Mesodermal cell (in vitro differentiated cells): ENCODE measurements at regions not wholly inside any gene's neighbourhood (a gene's known extent, or its start where the extent isn't known, plus 50 kb on each side); places are given as distances from the start of the nearest gene placed in this dataset.

Experiments used
- H3K27ac ChIP-seq: 2 replicates; pipeline ENCODE4 v1.7.0; 2013; ENCODE audit warnings: mild to moderate bottlenecking, low read depth, low read length, moderate library complexity; ENCODE audit not compliant: severe bottlenecking
- H3K36me3 ChIP-seq: 2 replicates; pipeline ENCODE4 v1.7.1; 2013; ENCODE audit warnings: mild to moderate bottlenecking, low read length, moderate library complexity; ENCODE audit not compliant: control insufficient read depth, insufficient read depth
- H3K4me1 ChIP-seq: one replicate; pipeline ENCODE4 v1.7.1; 2013; ENCODE audit warnings: mild to moderate bottlenecking, low read length; ENCODE audit not compliant: insufficient read depth, control insufficient read depth, poor library complexity, severe bottlenecking
- H3K4me3 ChIP-seq: 2 replicates; pipeline ENCODE4 v1.7.0; 2013; ENCODE audit warnings: low read length, control low read depth, mild to moderate bottlenecking; ENCODE audit not compliant: insufficient read depth, poor library complexity, severe bottlenecking; ENCODE audit errors: extremely low read depth
- H3K9me3 ChIP-seq: 2 replicates; pipeline ENCODE4 v1.7.1; 2013; ENCODE audit warnings: mild to moderate bottlenecking, low read length, moderate library complexity; ENCODE audit not compliant: control insufficient read depth
- WGBS, 2 experiments: methylation state at CpG; one replicate each; pipeline ENCODE4 v1.1.5; 2013; ENCODE audit warnings: missing lambda C conversion rate in 2 of 2; ENCODE audit not compliant: insufficient coverage in 2 of 2; 5-methylcytosine and 5-hydroxymethylcytosine counted together

- Histone ChIP-seq H3K9me3 (no peaks in the 10 kb centered on the region), H3K36me3 (no peaks in the 10 kb centered on the region), H3K4me3 (no peak overlapping the region), H3K27ac (no peak overlapping the region), H3K4me1 (peaks cover 26% of the 10 kb centered on the region)
- WGBS, 2 experiments = 60 to 71% methylated on average over 1 to 2 of the region's 2 CpGs
These were observed 191.7 kb upstream of the CAMK1G start for GRCh38 chr1:209391792-209392191.

- Histone ChIP-seq H3K4me3 (no peak overlapping the region), H3K9me3 (no peaks in the 10 kb centered on the region), H3K4me1 (peaks cover 34% of the 10 kb centered on the region), H3K27ac (no peak overlapping the region), H3K36me3 (no peaks in the 10 kb centered on the region)
- 0 to 41% methylated on average over 1 to 2 of the region's 7 CpGs for WGBS, 2 experiments
These were observed 188.3 kb upstream of the CAMK1G start for GRCh38 chr1:209395169-209395568.

DNA sequence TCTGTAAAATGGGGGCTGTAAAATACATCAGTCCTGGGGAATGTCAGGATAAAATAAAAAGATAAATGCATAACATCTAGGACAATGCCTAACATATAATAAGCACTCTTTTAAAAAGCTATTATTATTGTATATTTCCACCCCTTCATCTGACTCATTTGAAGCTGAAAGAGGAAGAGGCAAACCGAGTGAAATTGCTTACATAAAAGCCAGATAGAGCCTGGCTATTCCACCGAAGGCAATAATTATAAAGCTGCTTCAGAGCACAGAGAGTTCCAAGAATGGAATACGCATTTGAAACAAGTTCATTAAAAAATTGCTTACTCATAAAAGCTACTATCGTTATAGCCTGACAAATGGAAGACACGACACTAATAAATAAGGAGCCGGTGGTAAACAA lies 186.1 kb upstream of the CAMK1G start:
- H3K27ac ChIP-seq = no peak overlapping the region
- H3K9me3 ChIP-seq = no peaks in the 10 kb centered on the region
- WGBS, 2 experiments = 83 to 93% methylated on average over 2 to 4 of the region's 6 CpGs
- H3K4me3 ChIP-seq = no peak overlapping the region
- peaks cover 37% of the 10 kb centered on the region for H3K4me1 ChIP-seq
- H3K36me3 ChIP-seq = no peaks in the 10 kb centered on the region

- peaks cover 37% of the 10 kb centered on the region for H3K4me1 ChIP-seq
- H3K4me3 ChIP-seq = no peak overlapping the region
- H3K27ac ChIP-seq = no peak overlapping the region
- no peaks in the 10 kb centered on the region for H3K9me3 ChIP-seq
- WGBS, 2 experiments = 53 to 77% methylated on average over 2 to 3 of the region's 3 CpGs
- no peaks in the 10 kb centered on the region for H3K36me3 ChIP-seq
These were observed 185.6 kb upstream of the CAMK1G start for GRCh38 chr1:209397910-209398309.

DNA sequence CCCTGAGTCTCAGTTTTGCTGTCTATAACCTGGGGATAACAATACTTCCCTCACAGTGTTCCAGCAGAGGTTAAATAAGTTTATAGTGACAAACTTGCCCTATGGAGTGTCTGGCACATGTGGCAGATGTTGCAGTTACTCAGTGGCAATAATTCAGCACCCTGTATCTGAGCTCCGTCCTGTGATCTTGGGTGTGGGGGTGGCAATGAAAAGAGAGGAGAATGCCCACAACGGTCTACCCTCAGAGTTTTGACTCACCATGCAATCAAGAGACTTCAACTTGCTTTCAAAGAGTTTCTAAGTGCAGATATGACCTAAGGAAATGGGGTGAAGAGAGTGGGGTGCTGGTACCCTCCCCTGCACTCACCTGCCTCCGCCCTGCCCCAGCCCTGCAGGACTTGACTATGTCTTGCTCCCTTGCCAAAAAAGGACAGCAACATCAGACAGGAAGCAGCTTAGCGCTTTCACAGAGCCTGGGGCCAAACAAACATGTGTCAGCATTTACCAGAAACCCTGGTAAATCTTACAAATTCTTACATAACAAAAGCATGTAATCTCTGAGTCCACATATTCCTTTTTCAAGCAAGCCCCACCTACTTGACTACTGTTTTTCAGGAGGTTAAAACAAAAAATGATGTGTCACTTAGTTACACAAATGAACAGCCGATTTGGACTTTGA lies 185.1 kb upstream of the CAMK1G start:
- 47 to 64% methylated on average over 2 to 3 of the region's 5 CpGs for WGBS, 2 experiments
- Histone ChIP-seq H3K27ac (no peak overlapping the region), H3K4me1 (peaks cover 37% of the 10 kb centered on the region)

GRCh38 chr1:209399800-209400199 lies 183.7 kb upstream of the CAMK1G start:
- no peak overlapping the region for H3K4me3 ChIP-seq

More for the DNA sequence above, 185.1 kb upstream of the CAMK1G start:
- Histone ChIP-seq H3K9me3 (no peaks in the 10 kb centered on the region), H3K4me3 (no peak overlapping the region), H3K36me3 (no peaks in the 10 kb centered on the region)

DNA sequence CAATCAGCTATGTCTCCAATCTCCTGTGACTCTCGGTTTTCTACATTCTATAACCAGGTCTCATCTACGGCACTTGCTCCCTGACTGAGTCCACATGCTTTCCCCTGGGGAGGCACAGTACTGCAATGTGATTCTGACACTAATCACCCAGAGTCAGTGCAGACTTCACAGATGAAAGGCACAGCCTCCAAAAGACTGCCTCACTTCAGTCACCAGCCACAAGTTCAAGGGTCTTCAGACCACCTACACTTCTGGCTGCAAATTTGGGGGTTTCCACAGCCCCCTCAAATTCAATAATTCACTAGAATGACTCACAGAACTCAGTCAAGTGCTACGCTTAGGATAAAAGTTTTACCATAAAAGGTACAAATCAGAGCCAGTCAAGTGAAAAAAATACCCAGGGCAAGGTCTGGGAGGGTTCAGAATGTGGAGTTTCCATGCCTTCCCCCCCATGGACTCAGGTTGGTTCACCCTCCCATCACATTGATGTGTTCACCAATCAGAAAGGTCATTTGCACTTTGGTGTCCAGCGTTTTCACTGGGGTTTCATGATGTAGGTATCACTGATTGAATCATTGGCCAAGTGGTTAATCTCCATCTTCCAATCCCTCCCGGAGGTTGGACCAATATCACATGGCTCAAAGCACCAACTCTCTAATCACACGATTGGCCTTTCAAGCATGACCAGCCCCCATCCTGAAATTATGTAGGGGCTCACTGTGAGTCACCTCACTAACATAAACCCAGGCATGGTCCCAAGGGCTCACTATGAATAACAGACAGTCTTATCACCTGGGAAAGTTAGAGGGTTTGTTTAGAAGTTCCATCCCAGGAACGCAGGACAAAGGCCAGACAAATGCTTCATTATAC lies 182.9 kb upstream of the CAMK1G start:
- Histone ChIP-seq H3K27ac (no peak overlapping the region), H3K4me3 (no peak overlapping the region), H3K9me3 (no peaks in the 10 kb centered on the region), H3K36me3 (no peaks in the 10 kb centered on the region), H3K4me1 (peaks cover 44% of the 10 kb centered on the region)
- 90 to 96% methylated on average over 4 to 5 of the region's 7 CpGs for WGBS, 2 experiments

More at GRCh38 chr1:209399800-209400199, 183.7 kb upstream of the CAMK1G start:
- Histone ChIP-seq H3K36me3 (no peaks in the 10 kb centered on the region), H3K27ac (no peak overlapping the region), H3K9me3 (no peaks in the 10 kb centered on the region), H3K4me1 (peaks cover 44% of the 10 kb centered on the region)
- no CpG with 5 or more reads among the region's 1 CpG for WGBS, 2 experiments

GRCh38 chr1:209402697-209403096 lies 180.8 kb upstream of the CAMK1G start:
- 86 to 92% methylated on average over 2 of the region's 2 CpGs for WGBS, 2 experiments
- Histone ChIP-seq H3K4me1 (peaks cover 52% of the 10 kb centered on the region), H3K4me3 (no peak overlapping the region), H3K9me3 (no peaks in the 10 kb centered on the region), H3K27ac (no peak overlapping the region), H3K36me3 (no peaks in the 10 kb centered on the region)

GRCh38 chr1:209403921-209404320 lies 179.6 kb upstream of the CAMK1G start:
- H3K36me3 ChIP-seq = no peaks in the 10 kb centered on the region
- H3K4me3 ChIP-seq = no peak overlapping the region
- WGBS, 2 experiments = 85 to 87% methylated on average over 2 to 4 of the region's 7 CpGs
- H3K4me1 ChIP-seq = peaks cover 39% of the 10 kb centered on the region
- no peaks in the 10 kb centered on the region for H3K9me3 ChIP-seq
- H3K27ac ChIP-seq = no peak overlapping the region

- WGBS, 2 experiments = 75 to 77% methylated on average over 2 to 3 of the region's 3 CpGs
- no peaks in the 10 kb centered on the region for H3K9me3 ChIP-seq
- H3K36me3 ChIP-seq = no peaks in the 10 kb centered on the region
- H3K27ac ChIP-seq = no peak overlapping the region
- peaks cover 34% of the 10 kb centered on the region for H3K4me1 ChIP-seq
- H3K4me3 ChIP-seq = no peak overlapping the region
These were observed 178.9 kb upstream of the CAMK1G start for GRCh38 chr1:209404577-209404976.
